GM13976 (cell line): ENCODE measurements at regions not wholly inside any gene's neighbourhood (a gene's known extent, or its start where the extent isn't known, plus 50 kb on each side); places are given as distances from the start of the nearest gene placed in this dataset.

Source experiments
- DNase-seq: peaks from one replicate; pipeline ENCODE4 v3.0.0; 2012; ENCODE audit warnings: low spot score
- CTCF ChIP-seq: IDR thresholded peaks from 2 replicates; pipeline ENCODE4 v1.5.1; 2012; ENCODE audit warnings: borderline replicate concordance, mild to moderate bottlenecking; ENCODE audit not compliant: insufficient read depth; ENCODE audit errors: extremely low read depth, missing control alignments, control extremely low read depth
- in situ Hi-C: fragments of 300-500 bp; cut with MboI; formaldehyde crosslinking; loops from one replicate; pipeline ENCODE4 v1.12.0; 2022; ENCODE audit warnings: low sequenced_read_pairs, mixed read lengths, inconsistent platforms; ENCODE audit not compliant: unreplicated experiment

- in situ Hi-C loops: no loop called here
- TF ChIP-seq CTCF: no peak
- no peak for DNase-seq
These were observed 138.7 kb upstream of the NR3C1 start for GRCh38 chr5:143541943-143542797.

GRCh38 chr5:143539742-143540141 lies 136.3 kb upstream of the NR3C1 start:
- DNase-seq: no peak
- no peak for TF ChIP-seq CTCF
- in situ Hi-C loops: no loop called here

- in situ Hi-C loops: no loop called here
- TF ChIP-seq CTCF: no peak
- DNase-seq: no peak
These were observed 133.6 kb upstream of the NR3C1 start for GRCh38 chr5:143537056-143537455.

GRCh38 chr5:143536364-143536763 lies 132.9 kb upstream of the NR3C1 start:
- no peak for DNase-seq
- no peak for TF ChIP-seq CTCF
- in situ Hi-C loops: no loop called here

- DNase-seq: no peak
- TF ChIP-seq CTCF: no peak
- in situ Hi-C loops: no loop called here
These were observed 131.3 kb upstream of the NR3C1 start for GRCh38 chr5:143534761-143535154.

GRCh38 chr5:143533978-143534760 lies 130.7 kb upstream of the NR3C1 start:
- in situ Hi-C loops: no loop called here

More at GRCh38 chr5:143533978-143534760, 130.7 kb upstream of the NR3C1 start:
- no peak for TF ChIP-seq CTCF
- DNase-seq: no peak
